Osteoblast (primary cell): ENCODE measurements at regions not wholly inside any gene's neighbourhood (a gene's known extent, or its start where the extent isn't known, plus 50 kb on each side); places are given as distances from the start of the nearest gene placed in this dataset.

Experiments used
- DNase-seq: peaks from one replicate; pipeline ENCODE4 v3.0.0; 2011; ENCODE audit warnings: low spot score, mixed read lengths; ENCODE audit not compliant: insufficient read length; ENCODE audit errors: missing footprints
- H2AFZ ChIP-seq: 2 replicates; pipeline ENCODE4 v1.6.0; 2011; ENCODE audit warnings: mild to moderate bottlenecking, low read length
- H3K27ac ChIP-seq: 2 replicates; pipeline ENCODE4 v1.5.1; 2011; ENCODE audit warnings: mild to moderate bottlenecking, low read depth, low read length, moderate library complexity
- H3K27me3 ChIP-seq: 2 replicates; pipeline ENCODE4 v1.6.0; 2012; ENCODE audit warnings: mild to moderate bottlenecking, control low read depth, inconsistent platforms, low read length, moderate library complexity; ENCODE audit not compliant: insufficient read depth
- H3K36me3 ChIP-seq: 2 replicates; pipeline ENCODE4 v1.5.1; 2011; ENCODE audit warnings: mild to moderate bottlenecking, low read length, control low read depth, moderate library complexity; ENCODE audit not compliant: insufficient read depth
- H3K4me1 ChIP-seq: 2 replicates; pipeline ENCODE4 v1.5.1; 2011; ENCODE audit warnings: mild to moderate bottlenecking, low read length, control low read depth, moderate library complexity; ENCODE audit not compliant: insufficient read depth
- H3K4me2 ChIP-seq: 2 replicates; pipeline ENCODE4 v1.6.0; 2011; ENCODE audit warnings: mild to moderate bottlenecking, low read length; ENCODE audit not compliant: insufficient read depth
- H3K4me3 ChIP-seq: fragments of 200-600 bp; sonication (generic); 3 replicates; pipeline ENCODE4 v1.5.1; 2012; ENCODE audit warnings: mild to moderate bottlenecking, low read length, inconsistent platforms; ENCODE audit not compliant: insufficient read depth
- H3K79me2 ChIP-seq: 2 replicates; pipeline ENCODE4 v1.6.0; 2012; ENCODE audit warnings: mild to moderate bottlenecking, low read length, control low read depth, inconsistent platforms; ENCODE audit not compliant: insufficient read depth
- H3K9me3 ChIP-seq: 2 replicates; pipeline ENCODE4 v1.5.1; 2011; ENCODE audit warnings: low read depth, low read length, control low read depth
- H4K20me1 ChIP-seq: 2 replicates; pipeline ENCODE4 v1.6.0; 2012; ENCODE audit warnings: mild to moderate bottlenecking, low read length, control low read depth; ENCODE audit not compliant: insufficient read depth
- CTCF ChIP-seq: IDR thresholded peaks from 2 replicates; pipeline ENCODE4 v1.5.1; 2011; ENCODE audit warnings: mild to moderate bottlenecking, low read depth, low read length, moderate library complexity; ENCODE audit errors: extremely low read depth

DNA sequence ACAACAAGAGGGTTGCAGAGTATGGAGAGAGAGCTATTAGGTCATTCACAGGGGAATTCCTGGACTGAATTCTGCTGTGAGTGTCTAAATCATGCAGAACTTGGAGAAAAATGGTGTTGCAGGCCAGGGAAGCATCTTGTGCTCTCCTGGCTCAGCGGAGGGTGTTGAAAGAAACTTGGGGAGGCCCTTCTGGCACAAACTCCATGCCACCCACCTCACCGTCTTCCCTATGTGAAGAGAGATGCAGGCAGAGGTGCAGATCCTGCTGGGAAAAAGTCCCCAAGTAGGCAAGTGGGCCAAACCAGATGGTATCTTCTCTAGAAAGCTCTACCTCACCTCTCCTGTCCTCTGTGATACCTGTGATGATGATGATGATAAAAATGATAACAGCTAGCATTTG lies 604.3 kb upstream of the API5 start:
- no peaks in the 10 kb centered on the region for H3K9me3 ChIP-seq
- TF ChIP-seq CTCF, result no peak
- no peaks in the 10 kb centered on the region for H3K36me3 ChIP-seq
- no peaks in the 10 kb centered on the region for H3K4me1 ChIP-seq
- H3K4me2 ChIP-seq, result no peak overlapping the region
- H3K27ac ChIP-seq, result no peak overlapping the region
- no peak overlapping the region for H2AFZ ChIP-seq
- H3K79me2 ChIP-seq, result no peaks in the 10 kb centered on the region
- no peak for DNase-seq
- no peaks in the 10 kb centered on the region for H4K20me1 ChIP-seq
- no peak overlapping the region for H3K4me3 ChIP-seq
- H3K27me3 ChIP-seq, result no peaks in the 10 kb centered on the region

DNA sequence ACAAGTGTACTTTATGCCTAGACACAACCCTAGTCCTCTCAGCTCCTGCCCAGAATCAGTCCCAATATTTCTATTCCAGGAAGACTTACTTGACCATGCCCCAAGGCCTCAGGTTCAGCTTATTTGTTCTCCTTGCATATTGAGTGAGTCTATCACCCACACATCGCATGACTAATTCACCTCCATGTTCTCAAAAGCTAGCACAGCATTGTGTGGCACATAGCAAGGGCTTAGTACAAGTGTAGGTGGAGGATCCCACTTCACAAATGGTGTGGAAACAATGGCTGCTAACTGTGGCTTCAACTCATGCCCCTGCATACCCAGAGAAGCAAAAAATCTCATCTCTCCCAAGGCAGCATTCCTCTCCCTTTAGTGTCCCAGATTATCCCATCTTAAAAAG lies 602.6 kb upstream of the API5 start:
- no peak overlapping the region for H3K4me3 ChIP-seq
- no peak overlapping the region for H3K27ac ChIP-seq
- no peaks in the 10 kb centered on the region for H3K36me3 ChIP-seq
- no peaks in the 10 kb centered on the region for H3K4me1 ChIP-seq
- no peaks in the 10 kb centered on the region for H3K9me3 ChIP-seq
- H2AFZ ChIP-seq, result no peak overlapping the region
- H3K4me2 ChIP-seq, result no peak overlapping the region
- DNase-seq, result no peak
- no peaks in the 10 kb centered on the region for H4K20me1 ChIP-seq
- no peaks in the 10 kb centered on the region for H3K27me3 ChIP-seq
- H3K79me2 ChIP-seq, result no peaks in the 10 kb centered on the region
- no peak for TF ChIP-seq CTCF

- Histone ChIP-seq H3K36me3 (no peaks in the 10 kb centered on the region), H3K4me3 (no peak overlapping the region), H2AFZ (no peak overlapping the region), H3K27ac (no peak overlapping the region), H3K79me2 (no peaks in the 10 kb centered on the region), H4K20me1 (no peaks in the 10 kb centered on the region), H3K4me1 (no peaks in the 10 kb centered on the region), H3K27me3 (no peaks in the 10 kb centered on the region), H3K9me3 (no peaks in the 10 kb centered on the region), H3K4me2 (no peak overlapping the region)
- TF ChIP-seq CTCF, result no peak
- no peak for DNase-seq
Observed at GRCh38 chr11:42713279-42713678, 598.5 kb upstream of the API5 start.

GRCh38 chr11:42713753-42714152 lies 598.0 kb upstream of the API5 start:
- Histone ChIP-seq H2AFZ (no peak overlapping the region), H3K36me3 (no peaks in the 10 kb centered on the region), H3K9me3 (no peaks in the 10 kb centered on the region), H3K4me3 (no peak overlapping the region), H3K27me3 (no peaks in the 10 kb centered on the region), H4K20me1 (no peaks in the 10 kb centered on the region), H3K27ac (no peak overlapping the region), H3K79me2 (no peaks in the 10 kb centered on the region), H3K4me2 (no peak overlapping the region), H3K4me1 (no peaks in the 10 kb centered on the region)
- DNase-seq, result no peak
- no peak for TF ChIP-seq CTCF
